PC-3 (cell line): ENCODE measurements at regions not wholly inside any gene's neighbourhood (a gene's known extent, or its start where the extent isn't known, plus 50 kb on each side); places are given as distances from the start of the nearest gene placed in this dataset.
A peak's percentile ranks its signal among the peaks of the same experiment; 100 is the strongest.

Experiments
- ATAC-seq: fragments of 200-7000 bp; cut with Tn5 transposase; 2 replicates; pipeline ENCODE4 v1.9.1; 2020; ENCODE audit warnings: mild to moderate bottlenecking, moderate library complexity
- BruUV-seq: library from RNA; stranded (reverse); fragments of 400-500 nt; replicated peaks from 2 replicates; lab custom pipeline; 2021; lab: Mats Ljungman, UMichigan
- CTCF ChIA-PET: fragments of 300-600 bp; sonication (Branson Sonifier 250); formaldehyde crosslinking; loops from one replicate; lab custom pipeline; 2022; ENCODE audit warnings: antibody characterized with exemption; lab: Charles Lee
- POLR2A ChIA-PET: fragments of 300-600 bp; sonication (Branson Sonifier 250); formaldehyde crosslinking; loops from one replicate; lab custom pipeline; 2022; ENCODE audit warnings: antibody characterized with exemption; ENCODE audit not compliant: unreplicated experiment; lab: Charles Lee
- DNase-seq: peaks from one replicate; pipeline ENCODE4 v3.0.0-alpha.2; 2015
- H2AFZ ChIP-seq: fragments of 300-600 bp; sonication (generic); 2 replicates; pipeline ENCODE4 v1.6.0; 2016; ENCODE audit warnings: antibody characterized with exemption, low read length
- H3F3A ChIP-seq: fragments of 300-600 bp; sonication (generic); one replicate; pipeline ENCODE4 v1.6.0; 2017; ENCODE audit warnings: antibody characterized with exemption, low read length, control low read depth, mild to moderate bottlenecking; ENCODE audit not compliant: unreplicated experiment
- H3K27ac ChIP-seq: fragments of 300-600 bp; sonication (generic); 2 replicates; pipeline ENCODE4 v1.5.1; 2016; ENCODE audit warnings: mild to moderate bottlenecking, low read length
- H3K27me3 ChIP-seq: fragments of 300-600 bp; sonication (generic); 2 replicates; pipeline ENCODE4 v1.6.1; 2016; ENCODE audit warnings: low read length, mixed read lengths
- H3K36me3 ChIP-seq: fragments of 300-600 bp; sonication (generic); 2 replicates; pipeline ENCODE4 v1.6.1; 2016; ENCODE audit warnings: low read depth, mixed run types, low read length, mixed read lengths
- H3K4me1 ChIP-seq: fragments of 300-600 bp; sonication (generic); 2 replicates; pipeline ENCODE4 v1.5.1; 2016; ENCODE audit warnings: low read length; ENCODE audit not compliant: insufficient read depth
- H3K4me2 ChIP-seq: fragments of 300-600 bp; sonication (generic); 2 replicates; pipeline ENCODE4 v1.6.0; 2016; ENCODE audit warnings: low read length
- H3K4me3 ChIP-seq: fragments of 300-600 bp; sonication (generic); 2 replicates; pipeline ENCODE4 v1.5.1; 2016; ENCODE audit warnings: mild to moderate bottlenecking, low read length, mixed read lengths
- H3K79me2 ChIP-seq: fragments of 300-600 bp; sonication (generic); 2 replicates; pipeline ENCODE4 v1.6.1; 2017; ENCODE audit warnings: low read length, mixed read lengths
- H3K9ac ChIP-seq: fragments of 300-600 bp; sonication (generic); 2 replicates; pipeline ENCODE4 v1.6.0; 2016; ENCODE audit warnings: mild to moderate bottlenecking, low read length
- H3K9me2 ChIP-seq: fragments of 300-600 bp; sonication (generic); replicated peaks from 2 replicates; pipeline ENCODE4 v1.6.1; 2016; ENCODE audit warnings: mixed run types, low read length, mixed read lengths
- H3K9me3 ChIP-seq: fragments of 300-600 bp; sonication (generic); 2 replicates; pipeline ENCODE4 v1.6.1; 2016; ENCODE audit warnings: low read length, mixed read lengths
- H4K20me1 ChIP-seq: fragments of 300-600 bp; sonication (generic); 2 replicates; pipeline ENCODE4 v1.6.1; 2016; ENCODE audit warnings: low read length, mixed read lengths
- EZH2 ChIP-seq: fragments of 300-600 bp; sonication (generic); IDR thresholded peaks from one replicate; pipeline ENCODE4 v1.6.1; 2017; ENCODE audit warnings: antibody characterized with exemption, mild to moderate bottlenecking, low read length; ENCODE audit not compliant: unreplicated experiment
- EZH2phosphoT487 ChIP-seq: fragments of 300-600 bp; sonication (generic); IDR thresholded peaks from 2 replicates; pipeline ENCODE4 v1.6.1; 2018; ENCODE audit warnings: mild to moderate bottlenecking, antibody characterized with exemption, low read length, borderline replicate concordance
- intact Hi-C: fragments of 100-400 bp; cut with micrococcal nuclease; formaldehyde crosslinking; loops from 2 replicates; pipeline ENCODE4 v1.9.0; 2023
- TF ChIP-seq, protein P1 (sequence below): fragments of 300-600 bp; sonication (generic); conservative IDR thresholded peaks from 2 replicates; pipeline ENCODE4 v1.5.1; 2017; ENCODE audit warnings: antibody characterized with exemption, low read depth, mild to moderate bottlenecking, low read length

GRCh38 chr5:127233590-127233989 is 57.0 kb upstream of the MEGF10 start:
- no peak for DNase-seq
- intact Hi-C loops: no loop called here
- no peaks in the 10 kb centered on the region for H3F3A ChIP-seq
- TF ChIP-seq EZH2: no peak
- TF ChIP-seq EZH2phosphoT487: no peak
- TF ChIP-seq, protein P1, sequence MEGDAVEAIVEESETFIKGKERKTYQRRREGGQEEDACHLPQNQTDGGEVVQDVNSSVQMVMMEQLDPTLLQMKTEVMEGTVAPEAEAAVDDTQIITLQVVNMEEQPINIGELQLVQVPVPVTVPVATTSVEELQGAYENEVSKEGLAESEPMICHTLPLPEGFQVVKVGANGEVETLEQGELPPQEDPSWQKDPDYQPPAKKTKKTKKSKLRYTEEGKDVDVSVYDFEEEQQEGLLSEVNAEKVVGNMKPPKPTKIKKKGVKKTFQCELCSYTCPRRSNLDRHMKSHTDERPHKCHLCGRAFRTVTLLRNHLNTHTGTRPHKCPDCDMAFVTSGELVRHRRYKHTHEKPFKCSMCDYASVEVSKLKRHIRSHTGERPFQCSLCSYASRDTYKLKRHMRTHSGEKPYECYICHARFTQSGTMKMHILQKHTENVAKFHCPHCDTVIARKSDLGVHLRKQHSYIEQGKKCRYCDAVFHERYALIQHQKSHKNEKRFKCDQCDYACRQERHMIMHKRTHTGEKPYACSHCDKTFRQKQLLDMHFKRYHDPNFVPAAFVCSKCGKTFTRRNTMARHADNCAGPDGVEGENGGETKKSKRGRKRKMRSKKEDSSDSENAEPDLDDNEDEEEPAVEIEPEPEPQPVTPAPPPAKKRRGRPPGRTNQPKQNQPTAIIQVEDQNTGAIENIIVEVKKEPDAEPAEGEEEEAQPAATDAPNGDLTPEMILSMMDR: no peak
- no peak overlapping the region for H3K27ac ChIP-seq
- H3K36me3 ChIP-seq: no peaks in the 10 kb centered on the region
- H3K27me3 ChIP-seq: no peaks in the 10 kb centered on the region
- no peaks in the 10 kb centered on the region for H4K20me1 ChIP-seq
- CTCF ChIA-PET: no interaction called here
- ATAC-seq: no peak
- H3K9ac ChIP-seq: no peak overlapping the region
- POLR2A ChIA-PET: no interaction called here
- no peaks in the 10 kb centered on the region for H3K9me2 ChIP-seq
- H3K79me2 ChIP-seq: no peaks in the 10 kb centered on the region
- H3K4me3 ChIP-seq: no peak overlapping the region
- no peaks in the 10 kb centered on the region for H3K9me3 ChIP-seq
- no peak overlapping the region for H2AFZ ChIP-seq
- H3K4me1 ChIP-seq: no peaks in the 10 kb centered on the region
- H3K4me2 ChIP-seq: no peak overlapping the region
- no TSS peak for BruUV-seq

- no peak overlapping the region for H3K4me3 ChIP-seq
- peak; percentile 34 for DNase-seq
- H3K9ac ChIP-seq: no peak overlapping the region
- CTCF ChIA-PET: interaction anchor here (0.6 kb wide), 1 partner anchor 102 kb away, joined by 3 read pairs; no protein-coding TSS in a partner anchor
- H3K9me2 ChIP-seq: no peaks in the 10 kb centered on the region
- H3F3A ChIP-seq: no peaks in the 10 kb centered on the region
- BruUV-seq: no TSS peak
- no peaks in the 10 kb centered on the region for H4K20me1 ChIP-seq
- H3K36me3 ChIP-seq: no peaks in the 10 kb centered on the region
- H3K4me1 ChIP-seq: no peaks in the 10 kb centered on the region
- H3K9me3 ChIP-seq: no peaks in the 10 kb centered on the region
- no peak for ATAC-seq
- H3K27me3 ChIP-seq: no peaks in the 10 kb centered on the region
- no peaks in the 10 kb centered on the region for H3K79me2 ChIP-seq
- intact Hi-C loops: no loop called here
- POLR2A ChIA-PET: no interaction called here
- no peak overlapping the region for H3K4me2 ChIP-seq
- H2AFZ ChIP-seq: no peak overlapping the region
- H3K27ac ChIP-seq: no peak overlapping the region
- TF ChIP-seq EZH2phosphoT487 (no peak), EZH2 (no peak)
- TF ChIP-seq, protein P1: no peak
Observed at GRCh38 chr5:127235136-127235535, 55.5 kb upstream of the MEGF10 start.

- intact Hi-C loops: no loop called here
- no peaks in the 10 kb centered on the region for H4K20me1 ChIP-seq
- no peaks in the 10 kb centered on the region for H3K4me1 ChIP-seq
- no peaks in the 10 kb centered on the region for H3K9me2 ChIP-seq
- no TSS peak for BruUV-seq
- no peak for TF ChIP-seq EZH2
- TF ChIP-seq EZH2phosphoT487: no peak
- TF ChIP-seq, protein P1: no peak
- H2AFZ ChIP-seq: no peak overlapping the region
- H3K9me3 ChIP-seq: no peaks in the 10 kb centered on the region
- no peaks in the 10 kb centered on the region for H3K36me3 ChIP-seq
- H3K79me2 ChIP-seq: no peaks in the 10 kb centered on the region
- DNase-seq: no peak
- H3K4me3 ChIP-seq: no peak overlapping the region
- no peak overlapping the region for H3K9ac ChIP-seq
- ChIA-PET CTCF (no interaction called here), POLR2A (no interaction called here)
- H3K4me2 ChIP-seq: no peak overlapping the region
- H3K27ac ChIP-seq: no peak overlapping the region
- no peaks in the 10 kb centered on the region for H3F3A ChIP-seq
- ATAC-seq: no peak
- H3K27me3 ChIP-seq: no peaks in the 10 kb centered on the region
Observed at GRCh38 chr5:127236254-127236653, 54.3 kb upstream of the MEGF10 start.
